ENCODE measurements at regions not wholly inside any gene's neighbourhood (a gene's known extent, or its start where the extent isn't known, plus 50 kb on each side); places are given as distances from the start of the nearest gene placed in this dataset.

DNA sequence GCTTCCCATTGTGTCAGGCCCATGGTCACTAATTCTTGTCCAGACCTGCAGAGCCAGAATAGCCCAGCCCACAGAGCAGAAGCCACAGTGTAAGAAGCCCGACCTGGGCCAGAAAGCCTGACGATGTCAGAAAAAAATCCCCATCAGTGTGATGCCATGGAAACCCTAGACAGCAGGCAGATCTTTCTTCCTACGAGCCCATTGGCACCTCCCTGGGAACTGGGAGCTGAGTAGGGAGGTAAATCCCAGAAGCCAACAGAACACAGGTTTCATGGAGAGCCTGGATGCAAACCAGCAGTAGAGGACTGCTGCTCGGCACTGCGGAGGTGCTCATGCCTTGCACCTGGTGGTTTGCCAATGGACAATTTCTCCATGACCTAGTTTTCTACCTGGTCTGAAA, 82.2 kb upstream of the SLC22A16 start:
- no peaks in the 10 kb centered on the region for H3K9me3 ChIP-seq (replicated peaks in 1 of 3)
- intact Hi-C loops (cut with DNase I), result no loop called here
- no peaks in the 10 kb centered on the region for H3K27me3 ChIP-seq
- no peaks in the 10 kb centered on the region for H3K36me3 ChIP-seq (replicated peaks in 1 of 2)
- no peak for DNase-seq
- TF ChIP-seq, protein P1, sequence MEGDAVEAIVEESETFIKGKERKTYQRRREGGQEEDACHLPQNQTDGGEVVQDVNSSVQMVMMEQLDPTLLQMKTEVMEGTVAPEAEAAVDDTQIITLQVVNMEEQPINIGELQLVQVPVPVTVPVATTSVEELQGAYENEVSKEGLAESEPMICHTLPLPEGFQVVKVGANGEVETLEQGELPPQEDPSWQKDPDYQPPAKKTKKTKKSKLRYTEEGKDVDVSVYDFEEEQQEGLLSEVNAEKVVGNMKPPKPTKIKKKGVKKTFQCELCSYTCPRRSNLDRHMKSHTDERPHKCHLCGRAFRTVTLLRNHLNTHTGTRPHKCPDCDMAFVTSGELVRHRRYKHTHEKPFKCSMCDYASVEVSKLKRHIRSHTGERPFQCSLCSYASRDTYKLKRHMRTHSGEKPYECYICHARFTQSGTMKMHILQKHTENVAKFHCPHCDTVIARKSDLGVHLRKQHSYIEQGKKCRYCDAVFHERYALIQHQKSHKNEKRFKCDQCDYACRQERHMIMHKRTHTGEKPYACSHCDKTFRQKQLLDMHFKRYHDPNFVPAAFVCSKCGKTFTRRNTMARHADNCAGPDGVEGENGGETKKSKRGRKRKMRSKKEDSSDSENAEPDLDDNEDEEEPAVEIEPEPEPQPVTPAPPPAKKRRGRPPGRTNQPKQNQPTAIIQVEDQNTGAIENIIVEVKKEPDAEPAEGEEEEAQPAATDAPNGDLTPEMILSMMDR (IDR thresholded peaks at IDR 0.05), result no peak
- TF ChIP-seq POLR2A (IDR thresholded peaks at IDR 0.05), result no peak
- H3K27ac ChIP-seq, result no peak overlapping the region
- no peak overlapping the region for H3K4me3 ChIP-seq
- WGBS, 4 donors, result 53 to 66% (median 60%) methylated on average over 5 of the region's 5 CpGs
- H3K4me1 ChIP-seq (replicated peaks in 1 of 2), result no peaks in the 10 kb centered on the region

DNA sequence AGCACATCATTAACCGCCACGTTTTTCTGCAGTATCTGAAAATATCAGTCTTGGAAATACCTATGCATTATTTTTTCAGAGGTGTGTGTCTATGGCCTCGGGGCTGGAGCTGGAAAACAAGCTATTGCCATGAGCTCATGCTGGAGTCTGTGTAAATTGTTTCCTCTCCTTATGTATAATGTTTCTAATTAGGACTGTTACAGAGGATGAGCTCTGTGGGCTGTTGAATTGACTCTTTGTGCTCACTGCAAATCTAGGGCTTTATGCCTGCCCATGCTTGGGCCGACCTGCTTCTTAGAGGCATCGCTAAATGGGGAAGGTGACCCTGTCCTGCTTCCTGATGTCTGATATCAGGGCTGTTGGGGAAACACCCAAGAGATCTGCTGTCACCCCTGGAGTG, 80.8 kb upstream of the SLC22A16 start:
- no peak overlapping the region for H3K27ac ChIP-seq
- no peak for TF ChIP-seq POLR2A (IDR thresholded peaks at IDR 0.05)
- TF ChIP-seq, protein P1 (IDR thresholded peaks at IDR 0.05), result no peak
- no peak for DNase-seq
- intact Hi-C loops (cut with DNase I), result no loop called here
- H3K9me3 ChIP-seq (replicated peaks in 1 of 3), result no peaks in the 10 kb centered on the region
- no peaks in the 10 kb centered on the region for H3K36me3 ChIP-seq (replicated peaks in 1 of 2)
- no peaks in the 10 kb centered on the region for H3K27me3 ChIP-seq
- H3K4me1 ChIP-seq (replicated peaks in 1 of 2), result no peaks in the 10 kb centered on the region
- 74 to 79% (median 78%) methylated on average over 5 of the region's 5 CpGs for WGBS, 4 donors
- no peak overlapping the region for H3K4me3 ChIP-seq

DNA sequence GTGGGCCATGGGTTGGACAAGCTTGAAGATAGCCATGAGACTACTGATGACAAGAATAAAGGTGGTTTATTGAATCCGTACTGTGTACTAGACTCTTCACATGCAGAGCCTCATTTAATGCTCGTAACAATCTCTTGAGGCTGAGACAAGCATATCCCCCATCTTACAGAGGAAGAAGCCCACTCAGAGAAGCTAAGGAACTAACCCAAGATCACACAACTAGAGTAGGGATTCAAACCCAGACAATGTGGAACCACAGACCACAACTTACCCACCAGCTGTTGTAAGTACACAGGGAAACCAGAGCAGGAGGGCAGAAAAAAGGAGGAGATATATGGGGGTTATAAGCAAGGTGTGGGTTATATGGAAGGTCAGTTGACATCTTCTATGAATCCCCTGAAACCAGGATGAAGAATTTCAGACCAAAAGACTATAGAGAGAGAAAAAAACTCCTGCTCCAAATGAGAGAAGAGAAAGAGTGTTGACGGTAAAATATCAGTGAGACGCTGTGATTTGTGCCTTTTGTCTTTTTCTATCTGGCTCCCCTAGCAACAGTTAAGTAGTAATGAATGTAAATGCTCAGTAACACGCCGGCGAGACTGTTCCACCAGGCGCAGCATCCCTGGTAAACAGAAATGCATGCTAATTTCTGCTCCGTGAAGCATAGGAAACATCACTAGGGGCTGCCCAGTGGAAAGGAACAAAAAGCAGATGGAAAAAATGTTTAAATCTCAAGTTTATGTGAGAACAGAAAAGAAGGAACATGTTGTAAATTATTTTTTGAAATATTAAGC, 80.1 kb upstream of the SLC22A16 start:
- H3K9me3 ChIP-seq (replicated peaks in 1 of 3), result peaks cover 0 to 4% (median 0%) of the 10 kb centered on the region in 3 donors
- intact Hi-C loops (cut with DNase I), result no loop called here
- H3K27me3 ChIP-seq, result no peaks in the 10 kb centered on the region
- no peak overlapping the region for H3K27ac ChIP-seq
- H3K36me3 ChIP-seq (replicated peaks in 1 of 2), result no peaks in the 10 kb centered on the region
- no peaks in the 10 kb centered on the region for H3K4me1 ChIP-seq (replicated peaks in 1 of 2)
- DNase-seq, result no peak
- TF ChIP-seq POLR2A (IDR thresholded peaks at IDR 0.05), result no peak
- TF ChIP-seq, protein P1 (IDR thresholded peaks at IDR 0.05), result no peak
- H3K4me3 ChIP-seq, result no peak overlapping the region
- 77 to 89% (median 83%) methylated on average over 8 to 9 of the region's 9 CpGs for WGBS, 4 donors

DNA sequence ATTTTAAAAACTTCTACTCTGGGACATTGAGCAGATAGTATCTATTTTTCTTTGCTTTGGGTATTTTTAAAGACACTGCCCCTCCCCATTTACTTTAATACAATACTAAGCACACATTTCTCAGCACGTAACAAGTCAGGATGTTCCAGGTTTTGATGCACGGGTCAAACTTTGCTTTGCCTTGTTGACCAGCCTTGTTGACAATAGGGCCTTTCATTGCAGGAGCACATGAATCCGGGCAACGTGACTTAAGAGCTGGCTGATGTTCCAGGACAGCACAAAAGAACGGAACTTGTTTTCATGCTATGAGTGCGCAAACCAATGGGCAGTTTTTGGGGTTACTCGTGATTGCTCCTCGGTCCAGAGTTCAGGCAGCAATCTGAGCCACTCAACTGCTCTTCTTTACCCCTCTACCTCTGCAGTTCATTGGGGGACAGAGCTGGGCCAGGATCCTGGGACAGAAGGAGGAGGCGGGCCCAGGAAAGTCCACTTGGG, 78.6 kb upstream of the SLC22A16 start:
- intact Hi-C loops (cut with DNase I), result no loop called here
- 86 to 92% (median 89%) methylated on average over 9 of the region's 9 CpGs for WGBS, 4 donors
- H3K36me3 ChIP-seq (replicated peaks in 1 of 2), result no peaks in the 10 kb centered on the region
- H3K27me3 ChIP-seq, result no peaks in the 10 kb centered on the region
- TF ChIP-seq POLR2A (IDR thresholded peaks at IDR 0.05), result no peak
- TF ChIP-seq, protein P1 (IDR thresholded peaks at IDR 0.05), result no peak
- peaks cover 0 to 4% (median 0%) of the 10 kb centered on the region in 3 donors for H3K9me3 ChIP-seq (replicated peaks in 1 of 3)
- DNase-seq, result no peak
- no peak overlapping the region for H3K4me3 ChIP-seq
- H3K27ac ChIP-seq, result no peak overlapping the region
- H3K4me1 ChIP-seq (replicated peaks in 1 of 2), result no peaks in the 10 kb centered on the region
